ENCODE measurements at regions not wholly inside any gene's neighbourhood (a gene's known extent, or its start where the extent isn't known, plus 50 kb on each side); places are given as distances from the start of the nearest gene placed in this dataset.

DNA sequence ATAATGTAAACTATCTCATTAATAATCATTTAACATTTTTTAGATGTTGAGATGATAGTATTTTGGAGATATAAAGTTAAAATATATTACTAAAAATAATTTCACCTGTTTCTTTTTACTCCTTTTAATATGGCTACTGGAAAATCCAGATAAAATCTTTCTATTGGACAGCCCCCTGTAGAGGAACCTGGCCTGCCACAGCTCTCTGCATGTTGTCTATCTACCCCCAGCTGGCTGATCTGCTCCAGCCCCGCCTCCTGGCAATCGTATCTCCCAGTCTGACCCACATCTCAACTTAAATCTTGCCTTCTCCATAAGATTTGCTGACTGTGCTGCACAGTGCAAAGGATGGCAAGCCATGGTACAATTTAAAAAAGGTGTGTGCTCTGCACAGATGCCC lies 182.8 kb downstream of the SIPA1L2 start:
- TF ChIP-seq YY1 (IDR thresholded peaks at IDR 0.05; ENCODE audit: insufficient read depth, insufficient read length) (no peak), SUZ12 (IDR thresholded peaks at IDR 0.05; ENCODE audit: extremely low read depth, insufficient read depth, insufficient read length) (no peak)
